ENCODE measurements at regions not wholly inside any gene's neighbourhood (a gene's known extent, or its start where the extent isn't known, plus 50 kb on each side); places are given as distances from the start of the nearest gene placed in this dataset.

- DNase-seq (ENCODE audit: extremely low read depth, insufficient read length) = no peak
- Histone ChIP-seq H3K27me3 (replicated peaks; ENCODE audit: control insufficient read depth, insufficient read depth, low read length) (no peaks in the 10 kb centered on the region), H3K36me3 (ENCODE audit: control insufficient read depth, insufficient read depth, low read length) (no peaks in the 10 kb centered on the region), H3K4me3 (replicated peaks; ENCODE audit: low read depth, low read length) (no peak overlapping the region)
- TF ChIP-seq CTCF (IDR thresholded peaks at IDR 0.05; ENCODE audit: insufficient read depth, low read length, poor library complexity, severe bottlenecking) = no peak
Observed at GRCh38 chr3:35974872-35975271, 335.5 kb downstream of the ARPP21 start.

GRCh38 chr3:35986161-35986560 lies 346.8 kb downstream of the ARPP21 start:
- no peaks in the 10 kb centered on the region for H3K36me3 ChIP-seq (ENCODE audit: control insufficient read depth, insufficient read depth, low read length)
- no peak for DNase-seq (ENCODE audit: extremely low read depth, insufficient read length)
- no peak overlapping the region for H3K4me3 ChIP-seq (replicated peaks; ENCODE audit: low read depth, low read length)
- H3K27me3 ChIP-seq (replicated peaks; ENCODE audit: control insufficient read depth, insufficient read depth, low read length) = no peaks in the 10 kb centered on the region
- TF ChIP-seq CTCF (IDR thresholded peaks at IDR 0.05; ENCODE audit: insufficient read depth, low read length, poor library complexity, severe bottlenecking) = no peak

- no peaks in the 10 kb centered on the region for H3K27me3 ChIP-seq (replicated peaks; ENCODE audit: control insufficient read depth, insufficient read depth, low read length)
- no peak for DNase-seq (ENCODE audit: extremely low read depth, insufficient read length)
- H3K4me3 ChIP-seq (replicated peaks; ENCODE audit: low read depth, low read length) = no peak overlapping the region
- no peaks in the 10 kb centered on the region for H3K36me3 ChIP-seq (ENCODE audit: control insufficient read depth, insufficient read depth, low read length)
- TF ChIP-seq CTCF (IDR thresholded peaks at IDR 0.05; ENCODE audit: insufficient read depth, low read length, poor library complexity, severe bottlenecking) = no peak
Observed at GRCh38 chr3:35987386-35987785, 348.1 kb downstream of the ARPP21 start.

GRCh38 chr3:35992041-35992440 lies 352.7 kb downstream of the ARPP21 start:
- Histone ChIP-seq H3K4me3 (replicated peaks; ENCODE audit: low read depth, low read length) (no peak overlapping the region), H3K36me3 (ENCODE audit: control insufficient read depth, insufficient read depth, low read length) (no peaks in the 10 kb centered on the region), H3K27me3 (replicated peaks; ENCODE audit: control insufficient read depth, insufficient read depth, low read length) (no peaks in the 10 kb centered on the region)
- no peak for DNase-seq (ENCODE audit: extremely low read depth, insufficient read length)
- no peak for TF ChIP-seq CTCF (IDR thresholded peaks at IDR 0.05; ENCODE audit: insufficient read depth, low read length, poor library complexity, severe bottlenecking)

GRCh38 chr3:36011791-36012190 lies 368.5 kb upstream of the STAC start:
- H3K4me3 ChIP-seq (replicated peaks; ENCODE audit: low read depth, low read length) = no peak overlapping the region
- no peaks in the 10 kb centered on the region for H3K36me3 ChIP-seq (ENCODE audit: control insufficient read depth, insufficient read depth, low read length)
- TF ChIP-seq CTCF (IDR thresholded peaks at IDR 0.05; ENCODE audit: insufficient read depth, low read length, poor library complexity, severe bottlenecking) = no peak
- DNase-seq (ENCODE audit: extremely low read depth, insufficient read length) = no peak
- no peaks in the 10 kb centered on the region for H3K27me3 ChIP-seq (replicated peaks; ENCODE audit: control insufficient read depth, insufficient read depth, low read length)

- Histone ChIP-seq H3K36me3 (ENCODE audit: control insufficient read depth, insufficient read depth, low read length) (no peaks in the 10 kb centered on the region), H3K27me3 (replicated peaks; ENCODE audit: control insufficient read depth, insufficient read depth, low read length) (no peaks in the 10 kb centered on the region), H3K4me3 (replicated peaks; ENCODE audit: low read depth, low read length) (no peak overlapping the region)
- no peak for DNase-seq (ENCODE audit: extremely low read depth, insufficient read length)
- no peak for TF ChIP-seq CTCF (IDR thresholded peaks at IDR 0.05; ENCODE audit: insufficient read depth, low read length, poor library complexity, severe bottlenecking)
Observed at GRCh38 chr3:36013425-36013824, 366.9 kb upstream of the STAC start.

All from GM06990 (cell line).